Non-pigmented ciliary epithelial cell (primary cell): ENCODE measurements at regions not wholly inside any gene's neighbourhood (a gene's known extent, or its start where the extent isn't known, plus 50 kb on each side); places are given as distances from the start of the nearest gene placed in this dataset.
A peak's percentile ranks its signal among the peaks of the same experiment; 100 is the strongest.

Source experiments
- DNase-seq: peaks from one replicate; pipeline ENCODE4 v3.0.0-alpha.2; 2010; ENCODE audit warnings: low read depth

DNA sequence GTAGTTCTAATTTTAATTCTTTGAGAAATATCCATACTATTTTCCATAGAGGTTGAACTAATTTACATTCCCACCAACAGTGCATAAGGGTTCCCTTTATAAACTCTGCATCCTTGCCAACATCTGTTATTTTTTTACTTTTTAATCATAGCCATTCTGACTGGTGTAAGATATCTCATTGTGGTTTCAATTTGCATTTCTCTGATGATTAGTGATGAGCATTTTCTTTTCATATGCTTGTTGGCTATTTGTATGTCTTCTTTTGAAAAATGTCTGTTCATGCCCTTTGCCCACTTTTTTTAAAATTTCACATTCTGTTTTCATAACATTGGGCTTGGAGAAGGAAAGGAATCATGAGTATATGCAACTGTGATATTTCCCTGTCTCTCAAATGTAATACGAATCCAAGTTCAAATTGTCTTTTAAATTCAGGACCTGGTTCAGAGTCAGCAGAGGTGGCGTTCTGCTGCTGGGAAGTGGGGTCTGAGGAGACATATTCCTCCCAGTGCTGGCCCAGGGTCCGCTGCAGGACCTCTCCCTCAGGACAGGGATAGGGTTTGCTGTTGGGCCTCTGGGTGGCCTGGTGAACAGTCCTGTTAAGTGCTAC is 81.2 kb upstream of the ETV6 start:
- no peak for DNase-seq

DNA sequence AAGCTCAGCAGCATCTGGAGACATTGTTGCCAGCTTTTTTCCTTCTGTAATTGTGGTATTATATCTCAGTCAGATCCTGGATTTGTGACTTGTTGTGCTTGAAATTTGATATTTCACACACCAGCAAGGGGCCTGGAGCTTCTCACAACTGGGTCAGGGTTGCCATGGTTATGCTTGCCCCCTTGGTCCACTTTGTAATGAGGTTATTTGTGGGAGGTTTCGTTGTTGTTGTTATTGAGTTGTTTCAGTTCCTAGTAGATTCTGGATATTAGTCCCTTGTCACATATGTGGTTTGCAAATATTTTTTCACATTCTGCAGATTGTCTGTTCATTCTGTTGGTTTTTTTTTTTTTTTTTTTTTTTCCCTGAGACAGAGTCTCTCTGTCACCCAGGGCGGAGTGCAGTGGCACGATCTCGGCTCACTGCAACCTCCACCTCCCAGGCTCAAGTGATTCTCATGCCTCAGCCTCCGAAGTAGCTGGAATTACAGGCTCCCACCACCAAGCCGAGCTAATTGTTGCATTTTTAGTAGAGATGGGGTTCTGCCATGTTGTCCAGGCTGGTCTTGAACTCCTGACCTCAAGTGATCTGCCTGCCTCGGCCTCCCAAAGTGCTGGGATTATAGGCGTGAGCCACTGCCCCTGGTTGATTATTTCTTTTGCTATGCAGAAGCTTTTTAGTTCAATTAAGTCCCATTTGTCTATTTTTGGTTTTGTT is 80.6 kb upstream of the ETV6 start:
- DNase-seq, result no peak

DNA sequence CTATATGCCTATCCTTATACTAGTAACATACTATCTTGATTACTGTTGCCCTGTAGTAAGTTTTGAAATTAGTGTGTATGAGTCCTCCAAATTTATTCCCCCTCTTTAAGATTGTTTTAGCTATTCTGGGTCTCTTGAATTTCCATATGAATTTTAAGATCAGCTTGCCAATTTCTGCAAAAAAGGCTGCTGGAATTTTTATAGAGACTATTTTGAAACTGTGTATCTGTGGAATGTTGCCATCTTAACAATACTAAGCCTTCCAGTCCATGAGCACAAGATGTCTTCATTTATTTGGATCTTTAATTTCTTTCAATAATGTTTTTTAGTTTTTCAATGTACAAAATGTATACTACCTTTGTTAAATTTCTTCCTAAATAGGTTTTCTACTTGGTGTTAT is 79.8 kb upstream of the ETV6 start:
- no peak for DNase-seq

DNA sequence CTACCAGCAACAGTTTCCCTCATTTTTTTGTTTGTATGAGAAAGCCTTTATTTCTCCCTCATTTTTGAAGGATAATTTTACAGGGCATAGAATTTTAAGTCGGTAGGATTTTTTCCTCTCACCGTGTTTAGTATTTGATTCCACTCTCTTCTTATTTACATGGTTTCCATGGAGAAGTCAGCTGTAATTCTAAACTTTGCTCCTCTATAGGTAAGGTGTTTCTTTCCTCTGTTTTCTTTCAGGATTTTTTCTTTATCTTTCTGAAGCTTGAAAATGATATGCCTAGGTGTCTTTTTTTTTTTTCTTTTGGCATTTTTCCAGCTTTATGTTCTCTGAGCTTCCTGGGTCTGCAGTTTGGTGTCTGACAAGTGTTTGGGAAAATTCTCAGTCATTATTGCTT is 75.6 kb upstream of the ETV6 start:
- DNase-seq, result no peak

DNA sequence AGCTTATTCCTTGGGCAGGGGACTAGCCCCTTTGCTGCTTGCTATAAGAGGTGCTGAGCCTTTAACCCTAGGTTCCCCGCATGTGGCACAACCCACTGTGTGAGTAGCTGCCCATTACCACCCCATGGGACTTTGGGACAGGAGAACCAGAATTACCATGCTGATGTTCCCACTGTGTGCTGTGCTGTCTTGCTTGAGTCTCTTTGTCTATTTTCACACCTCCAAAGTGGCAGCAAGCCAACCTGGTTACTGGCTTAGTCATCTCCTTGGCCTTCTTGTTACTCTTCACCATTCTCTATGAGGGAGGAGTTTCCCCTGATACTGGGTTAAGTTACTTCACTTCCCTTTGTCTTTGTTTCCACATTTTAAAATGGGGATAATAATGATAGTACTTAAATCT is 73.4 kb upstream of the ETV6 start:
- DNase-seq, result peak; percentile 44

DNA sequence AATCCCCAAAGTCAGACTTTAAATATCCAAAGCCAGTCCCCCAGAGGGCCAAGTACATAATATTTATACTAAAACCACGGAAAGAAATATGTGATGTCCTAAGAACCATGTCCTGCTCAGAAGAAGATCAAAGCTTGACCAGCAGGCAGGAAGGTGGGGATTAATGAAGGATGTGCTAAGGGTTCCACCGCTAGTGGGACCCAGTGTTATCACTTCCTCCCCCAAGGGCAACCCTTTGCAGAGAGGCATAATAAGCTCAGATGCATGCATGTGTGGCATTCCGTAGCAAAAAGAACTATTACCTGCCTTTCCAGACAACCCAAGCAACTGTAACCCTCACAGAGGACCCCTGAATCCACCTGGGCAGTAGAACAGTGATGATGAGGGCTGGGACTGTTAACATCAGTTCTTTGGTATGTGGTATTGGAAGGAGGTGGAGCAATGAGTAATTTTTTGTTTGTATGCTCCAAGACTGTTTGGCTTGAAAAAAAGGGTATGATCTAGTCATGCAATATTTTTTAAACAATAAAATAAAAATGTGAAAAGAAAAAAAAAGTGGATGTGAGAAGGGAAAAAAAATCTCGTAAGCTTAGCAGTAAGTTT is 71.7 kb upstream of the ETV6 start:
- peak; percentile 6 for DNase-seq

DNA sequence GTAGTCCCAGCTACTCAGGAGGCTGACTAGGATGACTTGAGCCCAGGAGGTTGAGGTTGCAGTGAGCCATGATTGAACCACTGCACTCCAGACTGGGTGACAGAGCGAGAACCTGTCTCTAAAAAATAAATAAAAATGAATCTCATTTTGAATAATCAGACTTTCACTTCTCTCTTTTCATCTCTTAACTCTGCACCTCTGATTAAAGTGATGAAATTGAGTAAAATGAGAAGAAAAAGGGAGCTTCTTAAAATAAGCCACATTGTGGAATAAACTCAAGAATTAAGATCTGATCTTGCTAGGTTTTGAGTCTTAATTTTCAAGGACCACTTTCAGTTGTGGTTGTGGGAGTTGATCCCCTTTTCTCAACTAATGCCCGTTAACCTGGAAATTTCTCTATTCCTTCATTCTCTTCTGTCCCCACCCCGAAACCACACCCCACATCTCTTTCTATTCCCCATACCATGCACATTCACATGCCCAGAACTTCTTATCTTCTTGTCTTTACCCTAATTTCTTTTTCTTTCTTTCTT is 70.9 kb upstream of the ETV6 start:
- DNase-seq, result no peak

DNA sequence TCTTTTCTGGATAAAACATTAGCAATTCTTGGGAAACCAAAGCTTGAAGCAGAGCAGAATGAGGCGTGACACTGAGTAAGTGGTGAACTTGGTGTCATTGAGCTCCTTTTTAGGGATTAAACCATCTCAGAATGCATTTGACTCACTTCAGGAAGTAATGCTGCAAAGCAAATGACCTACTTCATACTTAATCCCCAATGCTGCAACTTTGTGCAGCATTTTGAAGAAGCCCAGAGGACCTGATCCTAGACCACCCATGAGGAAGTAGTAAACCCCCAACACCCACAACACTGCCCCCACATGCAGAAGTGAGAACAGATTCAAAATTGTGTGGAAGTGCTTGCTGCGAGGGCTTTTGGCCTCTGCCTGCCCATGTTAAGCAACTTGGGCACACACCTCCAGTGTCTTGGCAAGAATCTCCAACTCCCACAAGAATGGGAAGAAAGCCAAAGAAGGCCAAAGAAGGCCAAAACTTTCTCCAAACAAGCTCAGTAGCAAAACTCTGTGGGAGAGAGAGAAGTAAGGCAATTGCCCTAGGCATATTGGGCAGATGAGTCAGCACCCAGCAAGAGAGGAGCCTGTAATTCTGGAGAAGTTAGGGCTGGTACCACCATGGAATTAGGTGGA is 69.2 kb upstream of the ETV6 start:
- DNase-seq, result peak; percentile 51

DNA sequence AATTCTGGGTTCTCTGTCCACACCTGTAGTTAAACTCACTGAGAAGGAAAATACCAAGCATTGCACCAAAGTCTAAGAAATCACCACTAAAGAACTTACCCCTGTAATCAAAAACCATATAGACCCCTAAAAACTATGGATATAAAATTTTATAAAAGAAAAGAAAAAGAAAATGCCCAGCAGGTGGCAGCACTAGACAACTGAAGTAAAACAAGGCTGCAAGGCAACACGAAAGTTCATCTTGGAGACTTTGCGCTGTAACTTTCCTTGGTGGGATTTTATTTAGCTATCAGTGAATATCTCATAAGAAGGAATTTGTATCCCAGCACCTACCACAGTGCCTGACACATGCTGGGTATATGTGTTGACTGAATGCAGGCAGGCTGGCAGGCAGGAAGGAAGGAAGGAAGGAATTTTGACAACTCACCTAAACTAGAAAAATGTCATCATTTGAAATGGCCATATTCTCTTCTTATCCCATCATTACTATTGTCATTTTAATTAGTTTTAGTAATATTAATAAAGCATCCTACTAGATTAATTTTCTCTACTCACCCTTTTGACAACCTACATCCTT is 68.2 kb upstream of the ETV6 start:
- peak; percentile 57 for DNase-seq

DNA sequence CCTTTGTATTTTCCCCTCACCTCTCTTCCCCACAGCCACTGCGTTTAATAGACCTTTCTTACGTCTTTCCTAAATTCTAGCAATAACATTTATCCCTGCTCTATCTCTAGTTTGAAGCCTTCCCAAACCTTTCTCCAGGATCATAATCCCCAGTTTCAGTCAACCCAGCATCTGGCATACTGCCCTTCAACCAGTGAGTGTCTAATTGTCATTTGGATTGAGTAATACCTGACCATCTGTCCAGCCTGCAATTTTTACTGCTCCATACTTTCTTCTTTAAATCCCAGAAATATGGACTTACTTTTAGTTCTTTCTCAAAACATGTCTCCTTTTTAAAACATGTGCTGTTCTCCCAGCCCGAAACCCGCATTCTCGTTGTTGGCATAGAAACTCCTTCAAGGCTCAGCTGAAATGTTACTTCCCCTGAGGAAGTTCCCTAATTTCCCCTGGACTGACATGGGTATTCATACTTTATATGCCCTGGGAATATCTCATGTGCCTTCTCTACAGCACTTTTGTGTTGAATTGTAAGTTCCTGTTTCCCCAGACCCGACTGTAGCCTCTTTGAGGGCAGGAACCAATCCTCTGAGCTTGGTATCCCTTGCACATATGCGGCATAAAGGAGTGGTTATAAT is 65.1 kb upstream of the ETV6 start:
- no peak for DNase-seq

DNA sequence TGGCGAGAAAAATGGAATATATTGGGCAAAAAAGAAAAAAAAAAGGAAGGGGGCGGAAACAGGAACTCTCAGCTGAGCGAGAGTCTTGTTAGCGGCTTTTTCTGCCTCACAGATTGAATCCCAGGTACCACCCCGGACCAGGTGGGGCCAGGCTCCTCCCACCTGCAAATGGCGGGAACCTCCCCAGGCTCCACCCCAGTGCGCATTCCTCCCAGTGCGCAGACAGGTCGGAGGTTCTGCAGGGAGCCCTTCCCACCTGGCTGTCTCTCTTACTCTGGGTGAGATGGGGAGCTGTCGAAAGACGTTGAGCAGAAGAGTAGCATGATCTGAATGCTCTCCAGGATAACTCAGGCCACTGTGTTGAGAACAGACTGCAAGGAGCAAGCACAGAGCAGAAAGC is 57.0 kb upstream of the ETV6 start:
- DNase-seq, result no peak

DNA sequence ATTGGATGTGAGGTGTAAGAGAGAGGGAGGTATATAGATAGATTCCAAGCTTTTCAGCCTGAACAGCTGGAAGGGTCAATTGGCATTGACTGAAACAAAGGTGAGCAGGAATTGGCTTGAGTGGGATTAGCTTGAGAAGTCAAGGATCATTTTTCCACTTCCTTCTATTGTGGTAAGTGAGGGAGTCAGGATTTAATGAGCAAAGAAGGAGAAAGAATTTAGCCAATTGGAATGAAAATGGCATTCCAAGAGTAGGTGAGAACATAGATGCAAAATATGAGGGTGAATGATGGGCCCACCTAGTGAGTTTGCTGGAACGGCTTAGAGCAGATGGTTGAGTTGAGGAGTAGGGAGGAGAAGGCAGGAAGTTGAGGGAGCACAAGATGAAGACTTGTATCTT is 56.5 kb upstream of the ETV6 start:
- no peak for DNase-seq

DNA sequence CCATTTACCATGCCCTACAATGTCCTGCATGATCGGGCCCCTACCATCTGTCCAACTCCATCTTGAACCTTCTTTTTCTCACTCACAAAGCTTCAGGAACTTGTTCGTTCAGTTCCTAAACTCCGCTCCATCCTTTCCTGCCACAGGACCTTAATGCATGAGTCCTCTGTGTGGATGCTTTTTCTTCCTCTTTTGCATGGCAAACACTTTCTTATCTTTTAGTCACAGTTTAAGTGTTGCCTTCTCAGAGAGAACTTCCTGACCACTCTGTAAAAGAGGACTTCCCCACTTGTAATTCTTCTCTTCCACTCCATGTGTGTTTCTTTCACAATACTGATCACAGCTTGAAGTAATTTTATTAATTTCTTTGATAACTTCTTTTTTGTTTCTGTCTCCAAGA is 54.4 kb upstream of the ETV6 start:
- no peak for DNase-seq

DNA sequence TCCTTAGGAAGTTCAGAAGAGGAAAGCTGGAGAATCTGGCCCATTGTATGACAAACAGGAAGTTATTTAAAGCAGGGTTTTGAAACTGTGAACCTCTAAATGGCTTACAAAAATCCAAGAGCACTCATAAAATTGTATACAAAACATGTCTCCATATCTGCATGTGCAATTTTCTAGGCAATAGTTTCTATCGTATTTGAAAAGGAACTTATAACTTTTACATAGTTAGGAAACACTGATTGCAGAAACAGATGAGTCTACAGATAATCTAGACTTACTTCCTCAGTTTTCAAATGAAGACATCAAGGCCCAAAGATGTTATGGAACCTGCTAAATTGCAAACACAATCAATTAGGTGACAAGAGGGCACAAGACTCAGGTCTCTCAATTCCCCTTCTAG is 53.3 kb upstream of the ETV6 start:
- no peak for DNase-seq

DNA sequence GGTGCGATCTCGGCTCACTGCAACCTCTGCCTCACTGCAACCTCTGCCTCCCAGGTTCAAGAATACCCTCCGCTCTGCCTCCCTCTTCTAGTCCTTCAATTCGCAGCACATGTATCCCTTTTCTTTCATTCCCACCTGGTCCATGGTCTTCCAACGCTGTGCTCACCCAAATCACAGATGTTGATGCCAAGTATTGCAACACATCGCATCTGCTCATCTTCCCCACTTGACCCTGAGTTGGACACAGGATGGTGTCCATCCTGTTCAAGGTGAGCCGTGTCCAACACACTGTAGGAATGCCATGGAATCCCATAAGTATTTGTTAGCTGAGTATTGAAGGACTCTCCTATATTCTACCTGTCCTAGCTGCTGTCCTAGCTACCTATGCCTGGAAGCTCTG is 50.6 kb upstream of the ETV6 start:
- DNase-seq, result no peak
